Astrocyte (in vitro differentiated cells and primary cell): ENCODE measurements at regions not wholly inside any gene's neighbourhood (a gene's known extent, or its start where the extent isn't known, plus 50 kb on each side); places are given as distances from the start of the nearest gene placed in this dataset.

Experiments used
- DNase-seq: peaks from one replicate; pipeline ENCODE4 v3.0.0-alpha.2; 2010; ENCODE audit warnings: low read depth
- FAIRE-seq: peaks from 2 replicates; lab custom pipeline; 2011; peaks lifted over from hg19 to GRCh38; lab: Jason Lieb, UNC
- H2AFZ ChIP-seq: 2 replicates; pipeline ENCODE4 v1.6.0; 2012; ENCODE audit warnings: low read depth, low read length, inconsistent platforms
- H3K27ac ChIP-seq: 2 replicates; pipeline ENCODE4 v1.5.1; 2011; ENCODE audit warnings: low read depth, low read length, inconsistent platforms
- H3K27me3 ChIP-seq: 2 replicates; pipeline ENCODE4 v1.6.0; 2011; ENCODE audit warnings: low read length, inconsistent platforms; ENCODE audit not compliant: insufficient read depth
- H3K36me3 ChIP-seq: 2 replicates; pipeline ENCODE4 v1.5.1; 2011; ENCODE audit warnings: low read length, inconsistent platforms; ENCODE audit not compliant: insufficient read depth
- H3K4me1 ChIP-seq: 2 replicates; pipeline ENCODE4 v1.5.1; 2011; ENCODE audit warnings: low read length, inconsistent platforms; ENCODE audit not compliant: insufficient read depth
- H3K4me2 ChIP-seq: 2 replicates; pipeline ENCODE4 v1.6.0; 2012; ENCODE audit warnings: low read length, inconsistent platforms
- H3K4me3 ChIP-seq: 2 replicates; pipeline ENCODE4 v1.5.1; 2011; ENCODE audit warnings: low read depth, mild to moderate bottlenecking, low read length, inconsistent platforms; ENCODE audit not compliant: insufficient read depth
- H3K79me2 ChIP-seq: 2 replicates; pipeline ENCODE4 v1.6.0; 2012; ENCODE audit warnings: mild to moderate bottlenecking, low read length, inconsistent platforms; ENCODE audit not compliant: insufficient read depth
- H3K9ac ChIP-seq: 2 replicates; pipeline ENCODE4 v1.6.0; 2012; ENCODE audit warnings: mild to moderate bottlenecking, low read length, inconsistent platforms
- H3K9me3 ChIP-seq: 2 replicates; pipeline ENCODE4 v1.5.1; 2012; ENCODE audit warnings: low read depth, mild to moderate bottlenecking, low read length, inconsistent platforms; ENCODE audit not compliant: insufficient read depth
- H4K20me1 ChIP-seq: 2 replicates; pipeline ENCODE4 v1.6.0; 2012; ENCODE audit warnings: low read length, inconsistent platforms; ENCODE audit not compliant: insufficient read depth
- H3K27ac Mint-ChIP-seq: one replicate; pipeline ENCODE4 v1.8.0; 2021; ENCODE audit warnings: mild to moderate bottlenecking, mixed read lengths; ENCODE audit not compliant: unreplicated experiment
- H3K27me3 Mint-ChIP-seq: one replicate; pipeline ENCODE4 v1.8.0; 2021; ENCODE audit warnings: low read depth, mixed read lengths; ENCODE audit not compliant: unreplicated experiment
- H3K36me3 Mint-ChIP-seq: one replicate; pipeline ENCODE4 v1.8.0; 2021; ENCODE audit warnings: low read depth, mixed read lengths; ENCODE audit not compliant: unreplicated experiment
- H3K4me1 Mint-ChIP-seq: one replicate; pipeline ENCODE4 v1.8.0; 2021; ENCODE audit warnings: low read depth, mixed read lengths; ENCODE audit not compliant: unreplicated experiment
- H3K4me3 Mint-ChIP-seq: one replicate; pipeline ENCODE4 v1.8.0; 2021; ENCODE audit warnings: mild to moderate bottlenecking, moderate library complexity, mixed read lengths; ENCODE audit not compliant: unreplicated experiment
- H3K9me3 Mint-ChIP-seq: one replicate; pipeline ENCODE4 v1.8.0; 2021; ENCODE audit warnings: mild to moderate bottlenecking, mixed read lengths; ENCODE audit not compliant: unreplicated experiment
- CTCF ChIP-seq: IDR thresholded peaks from 2 replicates; pipeline ENCODE4 v1.5.1; 2011; ENCODE audit warnings: low read depth, mild to moderate bottlenecking, inconsistent platforms, low read length, moderate library complexity; ENCODE audit not compliant: insufficient read depth
- EZH2 ChIP-seq: IDR thresholded peaks from 2 replicates; pipeline ENCODE4 v1.6.1; 2012; ENCODE audit warnings: mild to moderate bottlenecking, low read length, inconsistent platforms; ENCODE audit not compliant: insufficient read depth

GRCh38 chr2:16591370-16591933, 74.2 kb downstream of the CYRIA start:
- Histone ChIP-seq H3K27me3 (no peaks in the 10 kb centered on the region), H4K20me1 (no peaks in the 10 kb centered on the region), H3K9me3 (no peaks in the 10 kb centered on the region), H2AFZ (no peak overlapping the region), H3K4me2 (no peak overlapping the region), H3K9ac (no peak overlapping the region), H3K27ac (no peak overlapping the region), H3K4me3 (no peak overlapping the region), H3K4me1 (no peaks in the 10 kb centered on the region), H3K79me2 (no peaks in the 10 kb centered on the region), H3K36me3 (no peaks in the 10 kb centered on the region)
- no peaks in the 10 kb centered on the region for H3K27me3 Mint-ChIP-seq
- no peak overlapping the region for H3K4me3 Mint-ChIP-seq
- no peak overlapping the region for H3K27ac Mint-ChIP-seq
- TF ChIP-seq EZH2 = no peak
- TF ChIP-seq CTCF = no peak
- H3K36me3 Mint-ChIP-seq = no peaks in the 10 kb centered on the region
- H3K4me1 Mint-ChIP-seq = peaks cover 5% of the 10 kb centered on the region
- FAIRE-seq (no peak), DNase-seq (no peak)
- H3K9me3 Mint-ChIP-seq = no peaks in the 10 kb centered on the region

DNA sequence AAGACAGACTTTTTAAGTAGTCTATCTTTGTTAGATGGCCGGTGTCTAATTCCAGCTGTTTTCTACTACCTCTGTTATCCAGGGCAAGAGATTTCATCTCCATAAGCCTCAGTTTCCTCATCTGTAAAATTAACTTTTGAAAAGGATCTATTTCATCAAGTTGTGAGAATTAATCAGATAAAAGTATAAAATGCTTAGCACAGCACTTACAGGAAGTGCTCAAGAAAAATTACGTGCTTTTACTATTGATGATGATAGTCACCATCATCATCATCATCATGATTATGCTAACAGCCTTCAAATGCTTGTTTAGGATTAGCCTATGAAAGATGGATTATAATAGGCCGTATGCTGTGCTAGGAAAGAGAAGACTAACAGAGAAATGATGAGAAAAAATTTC, 76.2 kb downstream of the CYRIA start:
- Mint-ChIP-seq H3K36me3 (no peaks in the 10 kb centered on the region), H3K4me1 (peaks cover 5% of the 10 kb centered on the region), H3K27me3 (no peaks in the 10 kb centered on the region), H3K9me3 (no peaks in the 10 kb centered on the region), H3K27ac (no peak overlapping the region), H3K4me3 (no peak overlapping the region)
- Histone ChIP-seq H3K27me3 (no peaks in the 10 kb centered on the region), H2AFZ (no peak overlapping the region), H3K4me3 (no peak overlapping the region), H3K9me3 (no peaks in the 10 kb centered on the region), H3K27ac (no peak overlapping the region), H3K36me3 (no peaks in the 10 kb centered on the region), H3K4me1 (no peaks in the 10 kb centered on the region), H3K79me2 (no peaks in the 10 kb centered on the region), H4K20me1 (no peaks in the 10 kb centered on the region), H3K9ac (no peak overlapping the region), H3K4me2 (no peak overlapping the region)
- FAIRE-seq (no peak), DNase-seq (no peak)
- TF ChIP-seq EZH2 (no peak), CTCF (no peak)

DNA sequence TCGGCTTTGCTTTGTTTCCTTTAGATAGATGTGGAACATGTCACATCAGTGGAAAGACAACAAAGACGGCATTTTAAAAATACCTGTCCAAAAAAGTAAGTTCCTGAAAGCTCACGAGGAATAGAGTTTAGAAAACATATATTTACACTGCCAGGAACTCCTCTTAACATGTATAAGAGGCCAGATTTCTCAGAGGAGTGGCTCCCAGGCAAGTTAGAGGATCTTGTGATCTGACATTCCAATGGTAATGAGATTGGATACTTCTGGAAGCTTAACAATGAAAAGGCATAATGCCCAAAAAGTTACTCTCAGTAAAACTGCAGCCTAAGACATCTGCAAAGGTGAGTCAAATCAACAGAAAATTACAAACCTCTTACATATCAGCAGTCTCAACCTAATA, 77.1 kb downstream of the CYRIA start:
- FAIRE-seq (no peak), DNase-seq (no peak)
- Histone ChIP-seq H3K36me3 (no peaks in the 10 kb centered on the region), H3K4me2 (no peak overlapping the region), H3K9me3 (no peaks in the 10 kb centered on the region), H2AFZ (no peak overlapping the region), H3K4me3 (no peak overlapping the region), H4K20me1 (no peaks in the 10 kb centered on the region), H3K9ac (no peak overlapping the region), H3K27me3 (no peaks in the 10 kb centered on the region), H3K27ac (no peak overlapping the region), H3K79me2 (no peaks in the 10 kb centered on the region), H3K4me1 (no peaks in the 10 kb centered on the region)
- no peak overlapping the region for H3K4me3 Mint-ChIP-seq
- TF ChIP-seq EZH2 (no peak), CTCF (no peak)
- no peaks in the 10 kb centered on the region for H3K27me3 Mint-ChIP-seq
- no peak overlapping the region for H3K27ac Mint-ChIP-seq
- H3K4me1 Mint-ChIP-seq = peaks cover 5% of the 10 kb centered on the region
- no peaks in the 10 kb centered on the region for H3K36me3 Mint-ChIP-seq
- H3K9me3 Mint-ChIP-seq = no peaks in the 10 kb centered on the region
